ENCODE measurements at regions not wholly inside any gene's neighbourhood (a gene's known extent, or its start where the extent isn't known, plus 50 kb on each side); places are given as distances from the start of the nearest gene placed in this dataset.

GRCh38 chr12:105467710-105468366 is 137.3 kb downstream of the C12orf75 start:
- H3K4me2 ChIP-seq (replicated peaks; ENCODE audit: extremely low read depth, low read length, poor library complexity, severe bottlenecking) = no peak overlapping the region
- no peak overlapping the region for H2AFZ ChIP-seq (ENCODE audit: insufficient read depth, low read depth, low read length, poor library complexity, severe bottlenecking)
- no peak for DNase-seq
- intact Hi-C loops (cut with micrococcal nuclease) = no loop called here
- H3K79me2 ChIP-seq (ENCODE audit: insufficient read depth, low read length) = no peaks in the 10 kb centered on the region
- Mint-ChIP-seq H3K4me1 (no peaks in the 10 kb centered on the region), H3K27ac (no peak overlapping the region), H3K27me3 (ENCODE audit: low read depth in 3 of 3) (peaks cover 4 to 9% (median 4%) of the 10 kb centered on the region in 3 donors), H3K4me3 (no peak overlapping the region), H3K36me3 (no peaks in the 10 kb centered on the region), H3K9me3 (peaks cover 0 to 2% (median 0%) of the 10 kb centered on the region in 7 donors)
- H3K4me1 ChIP-seq (ENCODE audit: control insufficient read depth in 1 of 2, insufficient read depth in 2 of 2, low read length in 2 of 2) = no peaks in the 10 kb centered on the region
- H3K36me3 ChIP-seq (replicated peaks in 1 of 2; ENCODE audit: control insufficient read depth in 1 of 2, insufficient read depth in 2 of 2, low read length in 2 of 2) = no peaks in the 10 kb centered on the region
- WGBS (ENCODE audit: insufficient coverage) = no CpG with 5 or more reads among the region's 4 CpGs
- no peaks in the 10 kb centered on the region for H3K27me3 ChIP-seq (ENCODE audit: control insufficient read depth in 2 of 2, insufficient read depth in 2 of 2, low read length in 2 of 2)
- H3K9me3 ChIP-seq (replicated peaks in 1 of 2; ENCODE audit: control insufficient read depth in 1 of 2, insufficient read depth in 1 of 2, low read length in 2 of 2) = no peaks in the 10 kb centered on the region
- H4K20me1 ChIP-seq (ENCODE audit: insufficient read depth, low read length) = no peaks in the 10 kb centered on the region
- TF ChIP-seq CTCF (IDR thresholded peaks at IDR 0.05) = no peak
- H3K4me3 ChIP-seq (replicated peaks in 1 of 3; ENCODE audit: low read depth in 2 of 3, low read length in 3 of 3) = no peak overlapping the region
- no peak overlapping the region for H3K9ac ChIP-seq (ENCODE audit: insufficient read depth, low read length, poor library complexity, severe bottlenecking)
- H3K27ac ChIP-seq (ENCODE audit: low read depth in 1 of 2, low read length in 2 of 2) = no peak overlapping the region

- no peaks in the 10 kb centered on the region for H3K4me1 Mint-ChIP-seq
- H3K9me3 ChIP-seq (replicated peaks in 1 of 2; ENCODE audit: control insufficient read depth in 1 of 2, insufficient read depth in 1 of 2, low read length in 2 of 2) = no peaks in the 10 kb centered on the region
- peaks cover 0 to 2% (median 0%) of the 10 kb centered on the region in 7 donors for H3K9me3 Mint-ChIP-seq
- no peak overlapping the region for H3K4me3 Mint-ChIP-seq
- no peak overlapping the region for H3K27ac Mint-ChIP-seq
- DNase-seq = no peak
- H3K79me2 ChIP-seq (ENCODE audit: insufficient read depth, low read length) = no peaks in the 10 kb centered on the region
- no peaks in the 10 kb centered on the region for H3K36me3 Mint-ChIP-seq
- WGBS (ENCODE audit: insufficient coverage) = no CpG with 5 or more reads among the region's 1 CpG
- no peak overlapping the region for H3K9ac ChIP-seq (ENCODE audit: insufficient read depth, low read length, poor library complexity, severe bottlenecking)
- H3K27me3 Mint-ChIP-seq (ENCODE audit: low read depth in 3 of 3) = peaks cover 4 to 9% (median 4%) of the 10 kb centered on the region in 3 donors
- no peaks in the 10 kb centered on the region for H3K27me3 ChIP-seq (ENCODE audit: control insufficient read depth in 2 of 2, insufficient read depth in 2 of 2, low read length in 2 of 2)
- H3K4me2 ChIP-seq (replicated peaks; ENCODE audit: extremely low read depth, low read length, poor library complexity, severe bottlenecking) = no peak overlapping the region
- H3K4me3 ChIP-seq (replicated peaks in 1 of 3; ENCODE audit: low read depth in 2 of 3, low read length in 3 of 3) = no peak overlapping the region
- no peak for TF ChIP-seq CTCF (IDR thresholded peaks at IDR 0.05)
- no peaks in the 10 kb centered on the region for H4K20me1 ChIP-seq (ENCODE audit: insufficient read depth, low read length)
- H3K36me3 ChIP-seq (replicated peaks in 1 of 2; ENCODE audit: control insufficient read depth in 1 of 2, insufficient read depth in 2 of 2, low read length in 2 of 2) = no peaks in the 10 kb centered on the region
- H3K4me1 ChIP-seq (ENCODE audit: control insufficient read depth in 1 of 2, insufficient read depth in 2 of 2, low read length in 2 of 2) = no peaks in the 10 kb centered on the region
- no peak overlapping the region for H3K27ac ChIP-seq (ENCODE audit: low read depth in 1 of 2, low read length in 2 of 2)
- intact Hi-C loops (cut with micrococcal nuclease) = no loop called here
- no peak overlapping the region for H2AFZ ChIP-seq (ENCODE audit: insufficient read depth, low read depth, low read length, poor library complexity, severe bottlenecking)
Measured at GRCh38 chr12:105468464-105468863, 138.0 kb downstream of the C12orf75 start.
